Left forelimb (tissue), 1 donor: ENCODE measurements at regions not wholly inside any gene's neighbourhood (a gene's known extent, or its start where the extent isn't known, plus 50 kb on each side); places are given as distances from the start of the nearest gene placed in this dataset.
"Not testable (repeated sequence)": the region's sequence is repeated elsewhere in the genome, so short reads cannot be mapped to it uniquely, and the experiment has no call there.

Experiments
- DNase-seq: peaks from one replicate; pipeline ENCODE4 v3.0.0-alpha.2; 2018; ENCODE audit warnings: low spot score

DNA sequence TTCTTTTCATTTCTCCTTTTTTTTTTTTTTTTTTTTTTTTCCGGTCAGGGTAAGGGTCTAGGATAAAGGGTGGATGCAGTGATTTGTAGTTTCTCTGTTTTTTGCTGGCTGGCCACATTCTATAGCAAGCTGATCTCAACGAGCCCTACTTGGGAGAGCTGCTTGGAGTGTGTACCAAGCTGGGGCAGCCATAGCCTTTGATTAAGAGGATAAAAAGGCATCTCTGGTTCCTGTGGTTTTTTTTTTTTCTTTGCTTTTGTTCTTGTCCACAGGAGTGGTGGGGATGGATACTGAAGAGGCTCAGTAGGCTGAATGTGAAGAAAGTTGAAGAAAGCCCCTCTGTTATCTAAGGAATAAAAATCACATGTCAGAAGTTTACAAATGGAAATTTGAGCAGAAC, 955.3 kb upstream of the WWC1 start:
- DNase-seq: no peak

DNA sequence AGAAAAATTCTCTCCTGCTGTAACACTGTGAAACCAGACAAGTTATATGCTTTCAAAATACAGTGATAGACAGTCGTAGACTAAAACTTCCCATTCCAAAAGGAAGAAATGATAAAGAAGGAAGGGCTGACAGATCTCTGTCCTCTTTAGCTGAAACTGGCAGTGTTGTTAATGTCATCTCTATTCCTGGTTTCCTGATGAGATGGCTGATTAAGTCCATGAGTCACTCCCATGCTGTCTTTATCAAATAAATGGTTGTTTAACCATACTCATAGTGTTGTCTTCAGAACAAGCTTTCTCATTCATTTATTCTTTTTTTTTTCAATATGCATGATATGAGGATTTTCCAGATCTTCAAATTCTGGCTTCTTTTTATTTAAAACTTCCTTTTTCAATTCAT, 952.2 kb upstream of the WWC1 start:
- DNase-seq: no peak

DNA sequence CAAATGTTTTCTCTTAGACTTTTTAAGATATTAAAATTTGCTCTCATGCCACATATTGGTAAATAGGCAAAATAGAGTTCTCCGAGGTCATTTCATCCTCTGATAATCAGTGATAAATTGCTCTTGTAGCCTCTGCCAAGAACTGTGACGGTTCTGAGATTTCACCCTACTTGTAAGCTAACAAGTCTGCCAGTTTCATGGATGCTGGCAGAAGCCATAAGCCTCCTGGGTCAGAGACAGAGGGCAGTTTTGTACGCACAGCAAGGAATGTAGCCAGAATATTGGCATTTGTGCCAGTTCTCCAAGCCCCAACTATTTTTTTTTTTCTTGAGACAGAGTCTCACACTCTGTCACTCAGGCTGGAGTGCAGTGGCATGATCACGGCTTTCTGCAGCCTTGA, 945.0 kb upstream of the WWC1 start:
- DNase-seq: no peak

DNA sequence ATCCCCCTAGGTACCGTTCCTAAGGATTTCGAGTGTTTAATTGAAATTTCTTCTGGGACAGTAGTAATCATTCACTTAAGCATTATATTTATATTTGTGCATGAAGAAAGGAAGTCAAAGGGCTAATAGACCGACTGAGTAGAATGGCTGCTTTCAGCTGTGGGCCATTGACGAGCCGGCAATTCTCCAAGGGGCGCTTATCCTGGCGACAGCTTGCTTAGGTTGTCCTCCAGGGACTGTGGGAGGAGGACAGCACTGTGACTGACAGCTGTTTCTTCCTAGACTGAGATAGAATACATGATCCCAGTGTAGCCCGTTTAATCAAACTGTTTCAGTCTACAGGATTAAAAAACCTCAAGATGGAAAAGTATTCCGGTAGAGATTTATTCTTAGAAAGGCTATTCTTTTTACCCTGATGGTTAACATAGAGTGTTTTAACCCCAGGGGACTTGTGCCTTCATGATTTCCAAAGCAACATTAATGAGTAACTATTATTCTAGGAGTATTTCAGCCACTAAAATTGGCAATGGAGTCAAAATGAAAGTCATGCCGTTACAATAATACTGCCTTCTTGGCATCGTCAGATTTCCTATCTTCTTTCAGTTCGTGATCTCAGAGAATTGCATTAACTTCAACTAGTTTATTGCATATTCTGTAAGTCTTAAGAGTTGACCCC, 943.1 kb upstream of the WWC1 start:
- no peak for DNase-seq

DNA sequence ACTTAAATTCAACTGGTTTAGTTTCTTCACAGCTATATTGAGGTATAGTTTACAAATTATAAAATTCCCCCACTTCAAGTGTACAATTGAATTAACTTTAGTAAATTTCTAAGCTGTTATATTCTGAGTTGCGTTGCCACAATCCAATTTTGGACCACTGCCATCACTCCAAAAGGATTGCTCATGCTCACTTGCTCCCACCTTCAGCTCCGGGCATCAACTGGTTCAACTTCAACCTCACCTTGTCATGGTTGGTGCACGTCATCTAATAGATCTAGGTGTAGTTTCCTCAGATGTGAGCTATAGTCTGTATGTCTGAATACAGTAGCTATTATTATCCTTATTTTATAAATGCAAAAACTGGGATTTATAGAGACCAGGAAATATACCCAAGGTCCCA, 942.5 kb upstream of the WWC1 start:
- DNase-seq: no peak

DNA sequence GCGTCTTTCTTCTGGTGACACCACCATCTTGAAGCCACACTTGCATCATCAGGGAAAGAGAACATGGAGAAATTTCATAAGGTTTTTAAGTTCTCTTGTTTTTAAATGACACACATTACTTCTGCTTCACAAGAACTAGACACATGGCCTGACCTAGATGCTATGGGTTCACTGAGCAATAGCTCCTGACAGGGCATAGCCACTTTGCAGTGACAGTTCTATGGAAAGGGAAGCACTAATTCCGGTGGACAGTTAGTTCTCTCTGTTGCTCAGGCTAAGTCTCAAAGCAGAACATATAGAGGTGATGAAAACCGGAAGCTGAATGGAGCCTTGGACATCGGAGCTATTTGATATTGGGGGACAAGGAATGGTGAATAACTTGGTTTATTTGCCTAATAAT, 940.1 kb upstream of the WWC1 start:
- no peak for DNase-seq

DNA sequence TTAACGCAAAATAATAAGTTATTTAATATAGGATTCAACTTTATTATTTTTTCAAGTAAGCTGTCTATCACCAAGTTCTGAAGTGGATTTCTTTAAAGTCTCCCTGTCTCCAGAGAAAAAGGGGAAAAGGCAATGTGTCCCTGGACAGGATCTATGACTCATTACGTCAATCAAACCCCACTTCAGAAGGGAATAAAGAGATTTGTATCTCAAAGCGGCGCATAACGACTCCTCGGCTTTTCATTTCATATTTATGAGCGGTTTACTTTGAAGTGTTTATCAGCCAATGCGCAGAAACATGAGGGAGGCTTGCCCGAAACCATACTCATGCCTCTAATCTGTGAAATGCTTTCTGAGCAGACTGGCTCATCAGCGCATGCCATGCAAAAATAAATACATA, 938.6 kb upstream of the WWC1 start:
- DNase-seq: no peak

DNA sequence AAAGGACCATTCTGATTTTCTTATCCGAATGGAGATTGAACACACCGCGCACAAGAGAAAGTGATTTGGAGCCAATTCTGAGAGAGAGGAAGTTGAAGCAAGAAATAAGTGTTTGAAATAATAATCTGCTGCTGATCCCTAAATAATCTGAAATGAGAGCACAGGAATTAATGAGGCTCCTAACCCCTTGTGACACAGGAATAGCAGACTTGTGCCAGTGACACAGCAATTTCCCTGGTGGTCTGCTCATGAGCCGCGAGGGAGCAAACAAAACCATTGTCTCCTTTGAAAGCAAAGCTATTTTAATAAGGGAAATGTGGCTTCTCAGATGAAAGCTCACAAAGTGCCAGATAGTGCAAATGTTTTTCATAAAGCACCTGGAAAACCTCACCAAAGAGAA, 936.1 kb upstream of the WWC1 start:
- no peak for DNase-seq

DNA sequence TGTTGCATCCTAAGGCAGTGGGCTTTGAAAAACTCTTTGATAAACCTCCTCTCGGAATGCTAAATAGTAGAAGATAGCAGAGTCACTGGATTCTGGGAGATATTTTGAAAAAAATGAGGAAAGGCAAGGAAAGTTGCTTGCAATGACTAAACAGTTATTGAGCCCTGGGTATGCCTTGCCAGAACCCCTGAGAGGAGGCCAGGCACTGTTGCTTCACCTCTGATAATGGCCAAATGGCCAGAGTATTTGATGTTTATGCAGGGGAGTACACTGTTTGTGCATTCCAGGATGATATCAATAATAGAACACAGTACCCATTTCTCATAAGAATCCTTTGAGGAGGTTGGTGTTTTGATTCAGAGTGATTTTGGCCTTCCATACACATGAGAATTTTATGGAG, 935.1 kb upstream of the WWC1 start:
- DNase-seq: no peak

DNA sequence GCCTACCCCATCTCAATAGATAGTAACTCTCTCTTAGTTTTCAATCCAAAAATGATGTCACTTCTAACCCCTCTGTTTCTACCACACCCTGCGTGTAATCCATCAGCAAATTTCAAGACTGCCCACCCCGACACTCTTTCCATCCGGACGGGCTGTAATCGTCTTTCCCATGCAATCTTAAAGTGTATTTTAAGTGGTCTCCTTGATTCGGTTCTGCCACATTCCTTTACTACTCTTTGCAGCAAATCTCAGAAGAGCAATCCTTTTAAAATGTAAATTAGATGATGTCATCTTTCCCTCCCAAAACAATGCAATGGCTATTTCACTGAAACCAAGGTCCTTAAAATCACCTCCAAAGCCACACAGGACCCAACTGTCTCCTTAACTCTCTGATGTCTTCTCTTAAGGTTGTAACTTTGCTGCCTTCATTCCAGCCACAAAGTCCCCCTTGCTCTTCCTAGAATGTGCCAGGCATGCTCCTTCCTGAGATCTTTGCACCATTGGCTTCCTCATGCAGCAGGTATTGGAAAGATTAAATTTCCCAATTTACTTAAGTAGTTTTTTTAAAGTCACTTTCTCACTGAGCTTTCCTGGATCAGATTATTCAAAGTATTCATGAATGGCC, 932.5 kb upstream of the WWC1 start:
- no peak for DNase-seq

DNA sequence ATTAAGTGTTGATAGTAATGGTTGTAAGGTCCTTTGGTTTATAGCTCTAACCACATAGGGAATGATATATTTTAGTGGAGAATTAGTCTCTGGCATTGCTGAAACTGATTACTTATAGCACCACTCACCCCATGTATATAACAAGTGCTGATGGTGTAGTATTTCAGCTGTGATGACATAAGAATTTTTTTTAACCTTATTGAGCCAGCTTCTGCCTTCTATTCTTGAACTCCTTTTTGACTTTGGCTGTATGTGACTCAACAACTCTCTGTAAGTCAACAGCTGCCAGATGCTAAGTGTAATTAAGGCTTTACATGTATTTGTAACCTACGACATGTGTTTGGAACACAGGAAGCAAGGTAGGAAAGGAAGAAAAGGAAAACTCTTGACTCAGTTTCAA, 929.6 kb upstream of the WWC1 start:
- DNase-seq: no peak

DNA sequence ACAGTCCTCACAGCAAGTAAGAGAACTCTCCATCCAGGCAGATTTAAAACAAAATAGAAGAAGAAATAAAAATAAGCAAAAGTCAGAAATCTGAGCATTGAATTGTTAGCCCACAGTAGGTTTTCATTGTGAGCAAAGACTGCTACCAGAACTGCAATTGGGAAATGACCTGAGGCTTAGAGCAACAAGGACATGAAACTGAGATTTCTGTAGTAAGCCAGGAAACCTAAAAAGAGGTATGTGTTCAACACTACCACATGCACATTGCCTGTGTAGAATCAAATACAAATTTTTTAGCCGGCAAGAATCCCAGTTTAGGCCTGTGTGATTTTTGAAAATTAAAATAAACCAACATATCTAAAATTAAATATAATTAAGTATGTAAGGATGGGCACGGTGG, 928.4 kb upstream of the WWC1 start:
- DNase-seq: no peak

DNA sequence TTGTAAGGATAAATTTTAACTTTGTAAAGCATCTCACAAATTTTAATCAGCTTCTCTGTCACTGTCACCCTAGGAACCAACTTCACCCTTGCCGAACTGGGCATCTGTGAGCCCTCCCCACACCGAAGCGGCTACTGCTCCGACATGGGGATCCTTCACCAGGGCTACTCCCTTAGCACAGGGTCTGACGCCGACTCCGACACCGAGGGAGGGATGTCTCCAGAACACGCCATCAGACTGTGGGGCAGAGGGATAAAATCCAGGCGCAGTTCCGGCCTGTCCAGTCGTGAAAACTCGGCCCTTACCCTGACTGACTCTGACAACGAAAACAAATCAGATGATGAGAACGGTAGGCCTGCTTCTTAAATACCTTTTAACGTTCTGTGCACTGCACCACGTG, 916.3 kb upstream of the WWC1 start:
- DNase-seq: no peak

DNA sequence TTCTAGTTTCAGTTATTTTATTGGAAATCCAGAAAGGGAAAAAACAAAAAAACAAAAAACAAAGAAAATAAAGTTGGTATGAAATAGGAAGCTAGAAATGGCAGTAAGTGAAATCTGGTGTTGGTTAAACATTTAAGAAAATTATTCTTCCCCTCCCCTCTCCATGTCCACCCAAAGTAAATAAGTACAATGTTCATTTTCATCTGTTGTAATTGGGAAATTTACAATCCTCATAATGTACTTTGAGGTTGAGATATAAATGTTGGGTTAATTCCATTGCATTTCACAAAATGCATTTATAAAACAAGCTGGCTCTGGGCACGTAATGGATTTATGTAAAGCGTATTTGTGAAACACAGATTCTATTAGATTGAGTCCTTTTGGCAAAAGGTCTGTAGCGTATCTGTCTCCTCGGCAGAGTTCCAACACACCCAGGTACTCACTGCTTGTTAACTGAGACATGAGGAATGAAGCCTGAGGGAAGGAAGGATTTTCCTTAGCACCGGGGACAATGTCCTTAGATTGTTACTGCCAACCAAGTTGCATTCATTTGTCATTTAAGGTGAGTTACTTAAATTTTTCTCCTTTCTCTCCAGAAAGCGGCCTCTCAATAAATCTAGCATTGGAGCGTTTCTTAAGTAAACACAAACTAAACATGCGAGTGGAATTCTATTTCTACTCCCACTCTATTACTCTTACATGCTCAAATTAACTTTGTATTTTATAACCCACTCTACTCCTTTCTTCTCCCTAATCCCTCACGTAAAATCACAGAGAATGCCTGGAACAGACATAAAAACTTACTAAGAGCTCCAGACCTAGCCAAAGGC, 912.3 kb upstream of the WWC1 start:
- no peak for DNase-seq

DNA sequence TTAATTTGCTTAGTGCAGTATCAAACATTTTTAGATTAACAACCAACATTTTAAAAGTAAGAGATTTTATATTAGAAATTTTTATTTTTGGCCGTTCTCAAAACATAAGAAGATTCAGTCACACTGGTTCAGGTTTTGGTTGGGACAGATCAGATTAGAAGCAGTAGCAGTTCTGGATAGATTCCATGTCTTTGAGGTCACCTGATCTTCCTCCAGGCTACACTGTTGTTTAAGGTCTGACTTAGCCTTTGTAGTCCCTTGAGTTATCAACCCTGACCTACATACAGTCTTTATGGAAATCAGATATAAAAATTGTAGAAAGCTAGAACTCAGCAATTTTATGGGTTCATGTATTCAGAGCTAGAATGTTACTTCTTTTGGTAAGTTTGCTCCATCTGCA, 910.0 kb upstream of the WWC1 start:
- DNase-seq: no peak

DNA sequence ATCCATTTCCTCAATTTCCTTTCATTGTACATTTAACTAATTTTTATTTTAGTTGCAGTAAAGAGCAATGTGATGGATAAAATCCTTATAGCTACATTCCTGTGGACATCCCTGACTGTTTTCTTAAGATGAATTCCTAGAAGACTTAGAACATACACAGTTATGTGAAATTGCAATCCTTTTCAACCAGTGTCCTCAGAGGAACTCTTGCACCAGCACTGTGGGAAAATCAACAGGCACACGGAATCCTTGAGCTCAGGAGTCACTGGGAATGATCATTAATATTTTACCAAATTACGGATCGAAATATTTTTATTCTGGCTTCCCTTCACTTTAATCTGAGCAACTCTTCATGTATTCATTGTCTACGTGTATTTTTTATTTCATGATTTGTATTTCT, 901.9 kb upstream of the WWC1 start:
- DNase-seq: no peak

DNA sequence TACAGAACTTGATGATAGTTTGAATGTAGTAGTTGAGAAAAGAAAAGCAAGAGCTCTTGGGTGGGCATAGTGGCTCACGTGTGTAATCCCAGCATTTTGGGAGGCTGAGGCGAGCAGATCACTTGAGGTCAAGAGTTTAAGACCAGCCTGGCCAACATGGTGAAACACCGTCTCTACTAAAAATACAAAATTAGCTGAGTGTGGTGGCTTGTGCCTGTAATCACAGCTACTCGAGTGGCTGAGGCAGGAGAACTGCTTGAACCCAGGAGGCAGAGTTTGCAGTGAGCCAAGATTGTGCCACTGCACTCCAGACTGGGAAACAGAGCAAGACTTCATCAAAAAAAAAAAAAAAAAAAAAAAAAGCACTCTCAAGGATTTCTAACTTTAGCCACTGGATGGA, 900.2 kb upstream of the WWC1 start:
- not testable (repeated sequence) for DNase-seq

DNA sequence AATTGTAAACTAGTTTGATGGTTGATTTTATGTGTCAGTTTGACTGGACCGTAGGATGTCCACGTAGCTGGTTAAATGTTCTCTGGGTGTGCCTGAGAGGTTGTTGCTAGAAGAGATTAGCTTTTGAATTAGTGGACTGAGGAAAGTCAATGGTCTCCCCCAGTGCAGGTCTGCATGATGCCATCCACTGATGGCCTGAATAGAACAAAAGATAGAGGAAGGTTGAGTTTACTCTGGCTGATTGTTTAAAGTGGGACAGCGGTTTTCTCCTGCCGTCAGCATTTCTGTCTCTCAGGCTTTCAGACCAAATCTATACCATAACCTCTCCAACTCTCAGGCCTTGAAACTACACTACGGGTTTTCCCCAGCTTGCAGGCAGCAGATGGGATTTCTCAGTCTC, 899.2 kb upstream of the WWC1 start:
- no peak for DNase-seq

DNA sequence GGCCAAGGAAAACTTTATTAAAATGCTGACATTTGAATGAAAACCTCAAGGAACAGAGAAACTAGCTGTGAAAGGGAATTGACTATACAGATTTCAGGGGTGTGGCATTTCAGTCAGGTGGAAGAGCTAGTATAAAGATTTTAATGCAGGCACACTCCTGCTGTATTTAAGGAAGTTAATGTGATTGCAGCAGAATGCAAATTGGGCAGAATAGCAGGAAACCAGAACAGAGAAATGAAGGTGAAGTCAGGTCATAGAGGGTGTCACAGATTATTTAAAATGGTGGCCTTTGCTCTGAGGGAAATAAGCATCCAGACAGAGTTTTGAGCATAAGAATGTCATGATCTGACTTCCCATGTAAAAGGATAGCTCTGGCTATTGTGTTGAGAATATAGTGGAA, 898.1 kb upstream of the WWC1 start:
- no peak for DNase-seq

DNA sequence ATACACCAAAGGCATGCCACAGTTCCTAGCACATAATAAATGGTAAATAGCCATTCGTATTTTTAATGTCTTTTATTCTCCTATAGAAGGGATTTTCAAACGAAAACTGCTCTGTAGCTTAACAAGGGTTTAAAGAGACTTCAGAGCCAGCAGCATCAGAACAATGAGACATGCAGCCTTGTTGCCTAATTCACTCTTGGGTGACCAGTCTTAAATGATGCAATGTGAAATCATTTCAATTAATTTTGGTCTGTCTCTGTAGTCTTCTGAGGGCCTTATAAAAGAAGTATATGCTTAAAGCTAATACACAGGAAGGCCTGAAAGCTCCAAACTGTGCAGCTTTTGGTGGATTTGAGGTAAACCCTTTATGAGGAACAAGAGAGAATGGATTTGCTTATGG, 888.8 kb upstream of the WWC1 start:
- DNase-seq: no peak

DNA sequence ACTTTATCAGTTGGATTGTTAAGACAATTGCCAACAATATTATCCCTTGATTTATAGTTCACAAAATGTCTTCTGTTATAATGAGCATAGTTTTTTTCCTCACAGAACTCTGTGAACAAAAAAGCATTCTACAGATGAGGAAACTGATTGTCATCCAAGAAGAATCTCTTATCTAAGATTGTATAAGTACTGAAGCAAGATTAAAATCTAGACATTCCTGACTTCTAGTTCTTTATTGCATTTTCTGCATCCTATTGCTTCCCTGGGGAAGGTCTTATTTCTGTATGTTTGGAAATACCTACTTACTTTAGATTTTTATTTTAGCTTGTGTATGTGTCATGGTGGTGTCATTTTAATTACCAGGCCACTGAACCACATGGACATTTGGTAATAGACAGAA, 884.9 kb upstream of the WWC1 start:
- DNase-seq: no peak

DNA sequence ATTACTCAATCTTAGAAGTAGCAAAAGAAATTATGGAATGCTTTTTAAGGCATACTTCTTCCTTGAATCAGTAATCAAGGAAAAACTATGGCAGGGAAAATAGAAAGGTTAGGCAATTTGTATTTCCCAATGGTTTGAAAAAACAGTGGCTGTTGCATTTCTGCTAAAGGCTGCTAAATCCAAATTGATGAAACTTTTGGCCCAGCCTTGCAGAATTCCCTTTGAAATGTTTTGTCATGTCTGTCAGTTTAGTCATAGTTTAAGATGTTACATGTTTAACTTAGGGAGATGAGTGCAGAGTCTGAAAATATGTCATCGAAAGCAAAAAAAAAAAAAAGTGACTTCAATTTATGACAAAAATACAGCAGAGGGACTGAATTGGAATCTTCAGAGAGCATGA, 878.9 kb upstream of the WWC1 start:
- no peak for DNase-seq

DNA sequence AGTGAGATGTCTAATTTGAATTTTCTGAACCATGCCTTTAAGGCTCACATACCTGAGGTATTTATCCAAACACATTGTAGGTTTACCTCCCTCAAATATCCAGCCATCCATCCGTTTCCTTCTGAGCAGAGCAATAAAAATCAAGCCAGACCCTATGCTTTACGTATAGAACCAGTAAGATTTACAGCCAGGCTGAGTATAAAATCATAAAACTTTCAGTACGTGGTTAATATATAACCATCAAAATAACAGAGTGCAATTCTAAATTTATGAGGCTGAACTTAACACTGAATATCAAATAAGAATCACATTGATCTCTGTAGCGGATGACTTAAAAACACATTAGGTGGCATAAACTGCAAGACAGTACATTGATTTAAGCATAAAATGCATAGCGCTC, 877.9 kb upstream of the WWC1 start:
- no peak for DNase-seq

DNA sequence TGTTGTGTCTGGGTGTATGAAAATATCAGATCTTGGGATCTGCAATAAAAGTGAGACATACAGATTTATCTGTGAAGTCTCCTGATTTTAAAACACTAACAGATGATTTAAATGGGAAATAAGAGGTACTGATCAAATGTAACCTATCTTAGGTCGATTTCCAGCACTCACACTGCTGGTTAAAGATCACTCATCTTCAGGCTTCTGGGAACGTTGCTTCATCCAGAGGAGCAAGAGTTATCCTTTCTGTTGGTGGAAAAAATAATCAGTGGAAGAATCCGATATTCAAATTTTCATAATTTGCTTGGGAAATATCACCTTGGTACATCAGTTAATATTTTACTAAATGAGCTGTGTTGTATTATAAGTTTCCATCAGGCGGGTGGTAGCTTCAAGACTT, 876.8 kb upstream of the WWC1 start:
- no peak for DNase-seq
